Kidney epithelial cell (primary cell): ENCODE measurements at regions not wholly inside any gene's neighbourhood (a gene's known extent, or its start where the extent isn't known, plus 50 kb on each side); places are given as distances from the start of the nearest gene placed in this dataset.

Experiments
- DNase-seq: peaks from one replicate; pipeline ENCODE4 v3.0.0-alpha.2; 2010; ENCODE audit warnings: low read depth
- H3K27me3 ChIP-seq: 2 replicates; pipeline ENCODE4 v1.6.0; 2011; ENCODE audit warnings: low read length; ENCODE audit not compliant: control insufficient read depth, insufficient read depth
- H3K36me3 ChIP-seq: 2 replicates; pipeline ENCODE4 v1.5.1; 2011; ENCODE audit warnings: low read length; ENCODE audit not compliant: control insufficient read depth, insufficient read depth
- H3K4me3 ChIP-seq: 2 replicates; pipeline ENCODE4 v1.5.1; 2011; ENCODE audit warnings: low read depth, mild to moderate bottlenecking, control low read depth, low read length
- CTCF ChIP-seq: IDR thresholded peaks from 2 replicates; pipeline ENCODE4 v1.5.1; 2011; ENCODE audit warnings: mild to moderate bottlenecking, moderate library complexity, low read length, control low read depth, inconsistent platforms; ENCODE audit not compliant: insufficient read depth, poor library complexity, severe bottlenecking

DNA sequence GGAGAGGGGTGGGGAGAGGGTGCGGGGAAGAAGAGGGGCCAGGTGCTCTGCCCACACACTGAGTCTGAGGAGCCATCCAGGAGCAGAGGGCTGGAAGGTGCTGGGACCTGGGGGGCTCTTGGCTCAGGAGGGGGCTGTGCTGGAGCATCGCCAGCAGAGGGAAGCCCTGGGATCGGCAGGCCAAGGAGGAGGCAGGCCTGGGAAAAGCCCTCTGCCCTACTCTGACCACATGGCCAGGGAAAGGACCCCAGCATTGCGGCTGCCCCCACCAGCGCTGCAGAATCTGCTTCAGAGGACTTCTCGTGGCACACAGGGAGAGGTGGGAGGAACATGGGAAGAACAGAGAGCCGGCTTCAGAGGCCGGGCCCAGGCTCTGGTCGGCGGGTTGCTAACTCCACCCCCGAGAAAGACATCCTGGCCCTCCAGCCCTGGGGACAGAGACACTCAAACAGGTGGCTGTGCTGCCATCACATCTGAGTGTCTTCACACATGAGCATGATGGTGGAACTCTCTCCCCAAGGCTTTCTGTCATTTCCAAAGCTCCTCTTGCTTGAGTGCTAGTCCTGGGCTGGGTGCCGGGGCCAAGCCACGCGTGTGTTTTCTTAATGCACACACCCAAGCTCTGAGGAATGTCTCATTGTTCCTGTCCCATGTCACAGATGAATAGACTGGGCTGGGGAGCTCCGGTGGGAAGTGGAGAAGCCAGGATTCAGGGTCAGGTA, 1378.0 kb downstream of the BRD1 start:
- no peak for DNase-seq
- Histone ChIP-seq H3K4me3 (no peak overlapping the region), H3K36me3 (no peaks in the 10 kb centered on the region), H3K27me3 (no peaks in the 10 kb centered on the region)
- no peak for TF ChIP-seq CTCF

DNA sequence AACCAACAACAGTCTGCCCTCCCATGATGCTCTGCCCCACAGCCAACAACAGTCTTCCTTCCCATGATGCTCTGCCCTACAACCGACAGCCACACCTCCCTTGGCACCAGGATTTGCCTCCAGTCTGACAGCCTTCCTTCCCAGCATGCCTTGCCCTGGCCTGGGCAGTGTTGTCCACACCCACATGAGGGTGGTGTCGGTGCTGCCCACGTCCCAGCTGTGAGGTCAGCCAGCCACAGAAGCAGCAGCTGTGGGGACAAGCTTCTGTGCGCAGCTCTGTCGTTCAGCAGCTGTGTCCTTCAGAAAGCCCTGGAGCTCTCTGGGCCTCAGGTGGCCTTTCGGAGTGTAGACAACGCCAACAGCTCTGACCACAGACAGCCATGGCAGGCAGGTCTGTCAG, 1378.9 kb downstream of the BRD1 start:
- Histone ChIP-seq H3K4me3 (no peak overlapping the region), H3K36me3 (no peaks in the 10 kb centered on the region), H3K27me3 (no peaks in the 10 kb centered on the region)
- DNase-seq, result no peak
- TF ChIP-seq CTCF, result no peak

GRCh38 chr22:48445113-48445827, 1382.4 kb downstream of the BRD1 start:
- no peak for DNase-seq
- H3K27me3 ChIP-seq, result no peaks in the 10 kb centered on the region
- no peaks in the 10 kb centered on the region for H3K36me3 ChIP-seq
- TF ChIP-seq CTCF, result no peak
- no peak overlapping the region for H3K4me3 ChIP-seq

DNA sequence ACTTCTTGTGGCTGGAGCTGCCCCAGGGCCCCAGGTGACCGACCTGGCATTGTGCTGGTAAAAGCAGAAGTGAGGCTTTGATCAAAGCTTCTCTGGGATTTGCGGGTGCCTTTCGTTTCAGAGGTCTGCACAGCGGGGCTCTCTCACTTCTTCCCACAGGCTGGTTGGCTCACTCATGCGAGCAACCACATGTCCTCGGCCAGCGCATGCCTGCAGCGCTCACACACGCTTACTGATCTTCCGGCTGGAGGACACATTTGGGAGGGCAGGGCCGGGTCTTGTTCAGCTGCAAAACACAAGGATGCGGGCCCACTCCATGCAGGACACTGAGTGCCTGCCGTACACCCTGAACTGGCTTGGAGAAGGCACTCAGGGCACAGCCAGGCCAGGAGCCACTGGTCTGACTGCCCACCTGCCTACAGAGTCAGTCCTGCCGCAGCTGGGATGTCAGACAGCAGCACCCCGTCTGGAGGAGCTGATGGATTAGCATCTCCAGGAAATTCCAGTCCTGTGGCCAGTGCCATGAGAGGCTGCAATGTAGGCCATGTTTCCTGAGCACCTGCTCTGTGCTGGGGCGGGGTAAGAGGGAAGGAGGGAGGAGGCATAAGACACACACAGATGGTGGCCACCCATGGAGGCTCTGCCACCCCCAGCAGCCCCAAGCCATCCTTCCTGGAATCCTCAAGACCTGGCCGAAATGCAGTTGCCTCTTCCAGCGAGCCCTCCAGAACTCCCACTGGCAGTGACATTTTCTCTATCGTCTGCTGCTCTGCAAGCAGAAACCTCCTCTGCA, 1383.2 kb downstream of the BRD1 start:
- DNase-seq, result no peak

GRCh38 chr22:48443680-48444079, 1384.0 kb downstream of the BRD1 start:
- H3K36me3 ChIP-seq, result no peaks in the 10 kb centered on the region
- DNase-seq, result no peak
- no peak for TF ChIP-seq CTCF
- H3K27me3 ChIP-seq, result no peaks in the 10 kb centered on the region
- no peak overlapping the region for H3K4me3 ChIP-seq

More for the DNA sequence above, 1383.2 kb downstream of the BRD1 start:
- no peak for TF ChIP-seq CTCF
- Histone ChIP-seq H3K27me3 (no peaks in the 10 kb centered on the region), H3K4me3 (no peak overlapping the region), H3K36me3 (no peaks in the 10 kb centered on the region)
